ENCODE measurements at regions not wholly inside any gene's neighbourhood (a gene's known extent, or its start where the extent isn't known, plus 50 kb on each side); places are given as distances from the start of the nearest gene placed in this dataset.

GRCh38 chr7:46705386-46706255 lies 784.5 kb upstream of the IGFBP3 start:
- TF ChIP-seq EZH2phosphoT487 (IDR thresholded peaks at IDR 0.05; ENCODE audit: unreplicated experiment), result no peak
- no peak for TF ChIP-seq CTCF (conservative IDR thresholded peaks at IDR 0.05; ENCODE audit: low read depth in 2 of 2)
- TF ChIP-seq REST (IDR thresholded peaks at IDR 0.05; ENCODE audit: unreplicated experiment), result no peak
- TF ChIP-seq JUNB (IDR thresholded peaks at IDR 0.05; ENCODE audit: unreplicated experiment), result no peak
- no peak for TF ChIP-seq CREB1 (CRISPR knock-in tag; IDR thresholded peaks at IDR 0.05; ENCODE audit: low read depth)
- TF ChIP-seq EZH2 (IDR thresholded peaks at IDR 0.05; ENCODE audit: low read depth, unreplicated experiment), result no peak
- no peak for TF ChIP-seq POLR2AphosphoS5 (IDR thresholded peaks at IDR 0.05; ENCODE audit: low read depth)
- no peak for TF ChIP-seq ZNF462 (CRISPR knock-in tag; IDR thresholded peaks at IDR 0.05)
- TF ChIP-seq ZNF114 (CRISPR knock-in tag; IDR thresholded peaks at IDR 0.05), result no peak
- TF ChIP-seq ETS1 (IDR thresholded peaks at IDR 0.05), result no peak
